ENCODE measurements at regions not wholly inside any gene's neighbourhood (a gene's known extent, or its start where the extent isn't known, plus 50 kb on each side); places are given as distances from the start of the nearest gene placed in this dataset.
"Not testable (repeated sequence)": the region's sequence is repeated elsewhere in the genome, so short reads cannot be mapped to it uniquely, and the experiment has no call there.

DNA sequence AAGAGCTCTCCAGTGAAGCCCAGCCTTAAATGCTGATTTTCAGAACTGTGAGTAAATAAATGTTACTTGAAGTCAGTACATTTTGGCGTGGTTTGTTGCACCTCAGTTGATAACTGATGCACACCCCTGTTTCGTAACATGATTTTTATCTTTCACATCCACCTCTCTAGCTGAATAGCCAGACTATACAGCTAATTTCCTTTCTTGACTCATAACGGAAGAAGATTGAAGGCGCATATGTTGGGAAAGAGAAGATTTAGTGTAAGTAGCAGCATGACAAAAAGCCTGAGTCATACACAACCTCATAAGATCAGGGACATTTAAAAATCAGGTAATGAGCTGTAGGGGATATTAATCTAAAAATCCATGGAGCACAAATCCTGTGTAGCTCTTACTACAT lies 716.2 kb upstream of the ZP4 start:
- DNase-seq (ENCODE audit: low read depth), result no peak
- no peak overlapping the region for H3K4me3 ChIP-seq (ENCODE audit: low read depth, low read length)
- TF ChIP-seq, protein P1, sequence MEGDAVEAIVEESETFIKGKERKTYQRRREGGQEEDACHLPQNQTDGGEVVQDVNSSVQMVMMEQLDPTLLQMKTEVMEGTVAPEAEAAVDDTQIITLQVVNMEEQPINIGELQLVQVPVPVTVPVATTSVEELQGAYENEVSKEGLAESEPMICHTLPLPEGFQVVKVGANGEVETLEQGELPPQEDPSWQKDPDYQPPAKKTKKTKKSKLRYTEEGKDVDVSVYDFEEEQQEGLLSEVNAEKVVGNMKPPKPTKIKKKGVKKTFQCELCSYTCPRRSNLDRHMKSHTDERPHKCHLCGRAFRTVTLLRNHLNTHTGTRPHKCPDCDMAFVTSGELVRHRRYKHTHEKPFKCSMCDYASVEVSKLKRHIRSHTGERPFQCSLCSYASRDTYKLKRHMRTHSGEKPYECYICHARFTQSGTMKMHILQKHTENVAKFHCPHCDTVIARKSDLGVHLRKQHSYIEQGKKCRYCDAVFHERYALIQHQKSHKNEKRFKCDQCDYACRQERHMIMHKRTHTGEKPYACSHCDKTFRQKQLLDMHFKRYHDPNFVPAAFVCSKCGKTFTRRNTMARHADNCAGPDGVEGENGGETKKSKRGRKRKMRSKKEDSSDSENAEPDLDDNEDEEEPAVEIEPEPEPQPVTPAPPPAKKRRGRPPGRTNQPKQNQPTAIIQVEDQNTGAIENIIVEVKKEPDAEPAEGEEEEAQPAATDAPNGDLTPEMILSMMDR (IDR thresholded peaks at IDR 0.05; ENCODE audit: low read depth, low read length, missing control alignments), result no peak

DNA sequence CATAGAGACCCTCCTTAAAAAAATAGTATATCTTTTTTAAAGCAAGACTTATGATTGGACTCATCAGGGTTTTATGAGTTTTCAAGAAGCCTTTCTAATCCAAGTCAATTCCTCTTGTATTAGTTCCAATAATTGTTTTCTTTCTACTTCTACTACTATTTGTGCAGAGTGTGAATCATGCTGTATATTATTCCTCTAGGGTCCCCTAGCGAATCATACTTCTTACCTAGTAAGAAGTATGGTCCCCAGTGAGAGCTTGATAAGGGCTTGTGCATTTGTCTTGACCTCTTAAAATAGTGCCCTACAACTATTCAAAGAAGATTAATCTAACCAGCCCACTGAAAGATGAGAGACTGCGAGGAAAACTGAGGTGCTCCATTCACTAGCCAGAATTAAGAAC lies 715.7 kb upstream of the ZP4 start:
- H3K4me3 ChIP-seq (ENCODE audit: low read depth, low read length), result no peak overlapping the region
- no peak for DNase-seq (ENCODE audit: low read depth)
- TF ChIP-seq, protein P1 (IDR thresholded peaks at IDR 0.05; ENCODE audit: low read depth, low read length, missing control alignments), result no peak

DNA sequence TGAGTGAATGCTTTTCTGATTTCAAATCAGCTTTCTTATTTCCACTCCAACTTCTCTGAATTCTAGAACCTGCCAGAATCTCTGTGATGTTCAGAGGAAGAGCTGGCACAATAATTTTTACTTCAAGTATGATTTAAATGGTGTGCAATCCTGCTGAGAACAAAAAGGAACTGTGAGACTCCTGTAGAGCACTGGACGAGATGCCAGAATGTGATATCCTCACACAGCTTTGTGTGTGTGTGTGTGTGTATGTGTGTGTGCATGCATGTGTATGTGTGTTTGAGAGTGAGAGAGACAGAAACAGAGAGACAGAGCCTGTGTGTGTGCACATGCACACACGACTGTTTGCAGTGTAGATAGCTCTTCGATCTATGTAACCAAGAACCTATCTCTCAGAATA lies 713.6 kb upstream of the ZP4 start:
- no peak for DNase-seq (ENCODE audit: low read depth)
- no peak overlapping the region for H3K4me3 ChIP-seq (ENCODE audit: low read depth, low read length)
- TF ChIP-seq, protein P1 (IDR thresholded peaks at IDR 0.05; ENCODE audit: low read depth, low read length, missing control alignments), result no peak

DNA sequence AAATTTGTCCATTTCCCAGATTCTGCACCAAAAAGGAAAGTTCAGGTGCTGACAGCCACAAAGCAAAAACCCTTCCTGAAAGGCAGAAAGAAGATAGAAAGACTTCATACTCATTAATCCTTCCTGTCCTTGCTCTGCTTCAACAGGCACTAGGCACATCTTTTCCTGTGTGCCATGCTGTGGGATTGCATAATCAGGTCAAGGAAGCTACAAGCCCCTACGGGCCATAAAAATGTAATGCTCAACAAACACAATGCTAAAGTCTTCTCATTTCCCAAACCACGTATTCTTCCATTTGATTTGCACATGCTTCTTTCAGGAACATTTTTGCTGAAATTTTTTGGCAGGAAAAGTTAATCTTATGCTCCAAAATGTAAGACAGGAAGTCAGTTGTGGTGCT lies 710.9 kb upstream of the ZP4 start:
- DNase-seq (ENCODE audit: low read depth), result not testable (repeated sequence)

DNA sequence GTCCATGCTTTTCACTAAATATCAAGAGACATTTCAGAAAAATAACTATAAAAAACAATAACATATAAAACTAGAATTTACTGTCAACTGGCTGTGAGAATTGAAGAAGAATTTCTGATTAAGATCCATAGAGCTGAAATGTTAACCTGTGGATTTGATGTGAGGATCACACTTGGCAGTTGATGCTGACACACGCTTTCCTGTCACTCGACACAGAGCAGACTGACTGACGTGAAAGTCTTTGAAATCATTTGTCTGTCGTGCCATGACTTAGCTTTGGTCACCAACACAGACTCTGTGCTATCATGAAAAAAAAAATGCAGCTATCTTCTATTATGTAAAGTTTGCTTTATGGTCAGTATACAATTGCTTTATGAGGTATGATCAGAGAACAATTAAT lies 706.0 kb upstream of the ZP4 start:
- no peak for DNase-seq (ENCODE audit: low read depth)
- no peak overlapping the region for H3K4me3 ChIP-seq (ENCODE audit: low read depth, low read length)

More for the DNA sequence above, 710.9 kb upstream of the ZP4 start:
- not testable (repeated sequence) for H3K4me3 ChIP-seq (ENCODE audit: low read depth, low read length)

DNA sequence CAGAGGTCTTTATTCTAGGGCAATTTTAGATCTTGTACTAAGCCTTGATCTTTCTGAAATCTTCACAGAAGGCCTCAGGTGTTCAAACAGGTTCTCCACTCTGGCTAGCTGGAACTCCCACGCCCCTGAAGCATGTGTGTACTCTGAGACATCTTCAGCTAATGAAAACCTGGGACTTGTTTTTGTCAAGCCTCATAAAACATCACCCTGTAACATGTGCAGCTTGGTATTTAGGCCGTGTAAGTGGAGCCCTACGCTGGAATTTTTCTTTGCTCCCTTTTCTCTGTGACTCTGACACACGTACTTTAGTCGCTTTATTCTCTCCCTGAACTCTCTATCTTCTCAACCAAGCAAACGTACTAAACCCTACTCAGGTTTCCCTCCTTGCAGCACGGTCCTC lies 701.9 kb upstream of the ZP4 start:
- TF ChIP-seq, protein P1 (IDR thresholded peaks at IDR 0.05; ENCODE audit: low read depth, low read length, missing control alignments), result no peak
- no peak for DNase-seq (ENCODE audit: low read depth)
- H3K4me3 ChIP-seq (ENCODE audit: low read depth, low read length), result no peak overlapping the region

More for the DNA sequence above, 706.0 kb upstream of the ZP4 start:
- TF ChIP-seq, protein P1 (IDR thresholded peaks at IDR 0.05; ENCODE audit: low read depth, low read length, missing control alignments), result no peak

DNA sequence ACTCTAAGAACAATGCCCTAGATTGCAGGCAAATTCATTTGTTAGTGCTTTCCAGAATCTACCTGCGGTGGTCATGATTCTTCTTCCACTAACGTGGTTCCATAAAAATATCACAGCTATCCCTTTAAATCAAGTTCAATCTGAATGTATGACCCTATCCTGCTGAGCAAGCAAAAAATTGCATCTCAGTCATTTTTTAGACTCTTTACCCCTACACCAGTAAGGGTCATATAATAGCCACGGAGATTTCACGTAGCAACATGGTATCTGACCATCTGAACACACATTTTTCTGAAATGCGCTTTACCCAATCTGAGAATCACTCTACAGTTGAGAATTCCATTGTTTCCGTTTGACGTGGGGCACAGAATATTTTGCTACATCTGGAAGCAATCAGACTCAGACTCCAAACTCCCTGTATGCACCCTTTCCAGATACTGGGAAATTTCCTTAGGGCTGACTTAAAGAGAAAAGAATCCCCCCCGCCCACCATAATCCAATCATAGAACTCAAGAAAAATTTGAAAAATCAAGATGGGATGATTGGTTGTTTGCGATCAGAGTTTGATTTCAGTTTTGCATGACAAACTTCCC lies 699.2 kb upstream of the ZP4 start:
- no peak overlapping the region for H3K4me3 ChIP-seq (ENCODE audit: low read depth, low read length)
- TF ChIP-seq, protein P1 (IDR thresholded peaks at IDR 0.05; ENCODE audit: low read depth, low read length, missing control alignments), result no peak
- DNase-seq (ENCODE audit: low read depth), result no peak
